Natural killer cell (primary cell): ENCODE measurements at regions not wholly inside any gene's neighbourhood (a gene's known extent, or its start where the extent isn't known, plus 50 kb on each side); places are given as distances from the start of the nearest gene placed in this dataset.

ENCODE experiments used
- ATAC-seq, 3 donors: fragments of 150-1000 bp in 2 of 3; fragments of 200-7000 bp in 1 of 3; cut with Tn5 transposase; 1 replicate in 1 of 3; 2 replicates in 2 of 3; pipeline ENCODE4 v1.10.0; 2021; ENCODE audit warnings: mild to moderate bottlenecking in 2 of 3, moderate library complexity in 2 of 3
- DNase-seq, 2 donors: peaks; one replicate each; pipeline versions ENCODE4 v3.0.0 to v3.0.0-alpha.2; 2013 to 2021; ENCODE audit warnings: mixed read lengths in 1 of 2
- H3K27ac ChIP-seq: one replicate; pipeline ENCODE4 v1.5.1; 2013; ENCODE audit warnings: mild to moderate bottlenecking, low read length
- H3K27me3 ChIP-seq: one replicate; pipeline ENCODE4 v1.6.1; 2013; ENCODE audit warnings: low read length; ENCODE audit not compliant: control insufficient read depth, insufficient read depth
- H3K36me3 ChIP-seq: one replicate; pipeline ENCODE4 v1.6.1; 2013; ENCODE audit warnings: low read length; ENCODE audit not compliant: control insufficient read depth, insufficient read depth
- H3K4me1 ChIP-seq: one replicate; pipeline ENCODE4 v1.6.1; 2013; ENCODE audit warnings: low read length; ENCODE audit not compliant: control insufficient read depth, insufficient read depth
- H3K4me3 ChIP-seq: one replicate; pipeline ENCODE4 v1.5.1; 2013; ENCODE audit warnings: low read length
- H3K9me3 ChIP-seq: one replicate; pipeline ENCODE4 v1.6.1; 2013; ENCODE audit warnings: low read length; ENCODE audit not compliant: control insufficient read depth, insufficient read depth
- H3K27ac Mint-ChIP-seq, 2 donors: one replicate each; pipeline ENCODE4 v1.8.0; 2022; ENCODE audit warnings: mild to moderate bottlenecking in 2 of 2, mixed read lengths in 2 of 2, moderate library complexity in 1 of 2
- H3K27me3 Mint-ChIP-seq, 2 donors: one replicate each; pipeline ENCODE4 v1.8.0; 2022; ENCODE audit warnings: low read depth in 2 of 2, mixed read lengths in 2 of 2
- H3K36me3 Mint-ChIP-seq: one replicate; pipeline ENCODE4 v1.8.0; 2022; ENCODE audit warnings: mixed read lengths
- H3K4me1 Mint-ChIP-seq, 2 donors: one replicate each; pipeline ENCODE4 v1.8.0; 2022; ENCODE audit warnings: mixed read lengths in 2 of 2
- H3K4me3 Mint-ChIP-seq: one replicate; pipeline ENCODE4 v1.8.0; 2022; ENCODE audit warnings: mild to moderate bottlenecking, moderate library complexity, mixed read lengths
- H3K9me3 Mint-ChIP-seq, 2 donors: one replicate each; pipeline ENCODE4 v1.8.0; 2022; ENCODE audit warnings: mixed read lengths in 2 of 2
- WGBS: methylation state at CpG from one replicate; pipeline ENCODE4 v1.1.7; 2013; ENCODE audit warnings: missing lambda C conversion rate; ENCODE audit not compliant: insufficient coverage; 5-methylcytosine and 5-hydroxymethylcytosine counted together
- intact Hi-C: fragments of 100-400 bp; cut with micrococcal nuclease; formaldehyde crosslinking; loops from one replicate; pipeline ENCODE4 v1.14.2; 2022
- TF ChIP-seq, protein P1 (sequence below): fragments of 200-600 bp; IDR thresholded peaks from one replicate; pipeline ENCODE4 v1.8.0; 2022; ENCODE audit warnings: antibody characterized with exemption

DNA sequence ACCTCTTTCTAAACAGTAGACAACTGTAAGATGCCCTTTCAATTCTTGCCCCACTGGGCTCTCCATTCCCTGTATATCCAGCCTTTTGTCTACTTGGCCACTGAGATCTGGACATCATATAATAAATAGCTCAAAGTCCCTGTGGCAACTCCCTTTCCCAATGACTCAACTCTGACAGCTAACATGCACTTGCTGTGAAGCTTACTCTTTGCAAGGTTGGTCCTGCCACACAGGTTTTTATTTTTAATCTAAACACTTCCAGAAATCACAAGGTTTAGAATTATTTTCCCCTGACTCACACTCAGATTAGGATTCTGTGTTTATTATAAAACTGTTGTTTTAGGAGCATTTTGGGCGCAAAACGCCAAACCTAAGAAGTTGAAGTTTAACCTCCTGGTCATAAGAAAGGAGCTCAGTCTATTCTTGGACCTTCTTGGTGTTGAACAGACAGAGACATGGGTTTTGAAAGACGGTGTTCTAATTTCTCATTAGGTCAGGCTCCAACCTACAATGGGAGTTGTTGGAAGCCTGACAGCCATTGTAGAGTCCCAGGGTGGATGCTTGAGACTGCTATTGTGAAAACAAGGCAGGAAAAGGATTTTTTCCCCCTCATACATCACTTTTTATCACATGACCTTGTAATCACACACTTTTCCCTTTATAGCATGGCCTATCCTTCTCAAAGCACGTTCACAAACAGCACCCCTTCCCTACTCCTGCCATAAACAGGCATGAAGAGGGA is 124.7 kb upstream of the SERPINE2 start:
- Mint-ChIP-seq H3K9me3 (no peaks in the 10 kb centered on the region), H3K27me3 (peaks cover 14 to 17% of the 10 kb centered on the region in 2 donors), H3K4me1 (no peaks in the 10 kb centered on the region), H3K27ac (no peak overlapping the region), H3K4me3 (no peak overlapping the region), H3K36me3 (no peaks in the 10 kb centered on the region)
- H3K36me3 ChIP-seq = no peaks in the 10 kb centered on the region
- DNase-seq (no peak), ATAC-seq (no peak)
- H3K4me3 ChIP-seq = no peak overlapping the region
- intact Hi-C loops = no loop called here
- TF ChIP-seq, protein P1, sequence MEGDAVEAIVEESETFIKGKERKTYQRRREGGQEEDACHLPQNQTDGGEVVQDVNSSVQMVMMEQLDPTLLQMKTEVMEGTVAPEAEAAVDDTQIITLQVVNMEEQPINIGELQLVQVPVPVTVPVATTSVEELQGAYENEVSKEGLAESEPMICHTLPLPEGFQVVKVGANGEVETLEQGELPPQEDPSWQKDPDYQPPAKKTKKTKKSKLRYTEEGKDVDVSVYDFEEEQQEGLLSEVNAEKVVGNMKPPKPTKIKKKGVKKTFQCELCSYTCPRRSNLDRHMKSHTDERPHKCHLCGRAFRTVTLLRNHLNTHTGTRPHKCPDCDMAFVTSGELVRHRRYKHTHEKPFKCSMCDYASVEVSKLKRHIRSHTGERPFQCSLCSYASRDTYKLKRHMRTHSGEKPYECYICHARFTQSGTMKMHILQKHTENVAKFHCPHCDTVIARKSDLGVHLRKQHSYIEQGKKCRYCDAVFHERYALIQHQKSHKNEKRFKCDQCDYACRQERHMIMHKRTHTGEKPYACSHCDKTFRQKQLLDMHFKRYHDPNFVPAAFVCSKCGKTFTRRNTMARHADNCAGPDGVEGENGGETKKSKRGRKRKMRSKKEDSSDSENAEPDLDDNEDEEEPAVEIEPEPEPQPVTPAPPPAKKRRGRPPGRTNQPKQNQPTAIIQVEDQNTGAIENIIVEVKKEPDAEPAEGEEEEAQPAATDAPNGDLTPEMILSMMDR = no peak
- no peaks in the 10 kb centered on the region for H3K27me3 ChIP-seq
- H3K27ac ChIP-seq = no peak overlapping the region
- no peaks in the 10 kb centered on the region for H3K4me1 ChIP-seq
- no peaks in the 10 kb centered on the region for H3K9me3 ChIP-seq
- WGBS = 90% methylated on average over 4 of the region's 4 CpGs

DNA sequence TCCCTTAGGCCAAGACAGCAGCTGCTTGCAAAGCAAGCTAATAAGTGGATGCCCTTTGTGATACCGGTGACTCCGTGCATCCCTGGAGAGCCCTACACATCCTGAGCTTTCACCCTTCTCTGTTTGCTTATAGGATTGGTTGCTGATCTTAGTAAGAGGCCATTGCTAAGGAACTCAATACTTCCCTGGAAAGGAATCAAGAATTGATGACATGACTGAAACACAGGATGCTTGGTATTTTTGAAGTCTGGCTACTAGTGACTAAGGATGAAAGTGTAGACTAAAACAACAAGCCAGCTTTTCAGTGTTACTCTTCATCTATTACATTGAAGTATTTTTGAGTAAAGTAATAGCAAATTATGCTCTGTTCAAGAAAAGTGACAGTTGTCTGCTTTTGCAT is 123.0 kb upstream of the SERPINE2 start:
- no peaks in the 10 kb centered on the region for H3K9me3 ChIP-seq
- Mint-ChIP-seq H3K27ac (no peak overlapping the region), H3K36me3 (no peaks in the 10 kb centered on the region), H3K9me3 (no peaks in the 10 kb centered on the region), H3K27me3 (peaks cover 16 to 23% of the 10 kb centered on the region in 2 donors), H3K4me1 (no peaks in the 10 kb centered on the region), H3K4me3 (no peak overlapping the region)
- H3K36me3 ChIP-seq = no peaks in the 10 kb centered on the region
- ATAC-seq (no peak), DNase-seq (no peak)
- H3K4me1 ChIP-seq = no peaks in the 10 kb centered on the region
- WGBS = 96% methylated on average over 2 of the region's 2 CpGs
- TF ChIP-seq, protein P1 = no peak
- H3K27me3 ChIP-seq = no peaks in the 10 kb centered on the region
- no peak overlapping the region for H3K27ac ChIP-seq
- intact Hi-C loops = no loop called here
- H3K4me3 ChIP-seq = no peak overlapping the region

DNA sequence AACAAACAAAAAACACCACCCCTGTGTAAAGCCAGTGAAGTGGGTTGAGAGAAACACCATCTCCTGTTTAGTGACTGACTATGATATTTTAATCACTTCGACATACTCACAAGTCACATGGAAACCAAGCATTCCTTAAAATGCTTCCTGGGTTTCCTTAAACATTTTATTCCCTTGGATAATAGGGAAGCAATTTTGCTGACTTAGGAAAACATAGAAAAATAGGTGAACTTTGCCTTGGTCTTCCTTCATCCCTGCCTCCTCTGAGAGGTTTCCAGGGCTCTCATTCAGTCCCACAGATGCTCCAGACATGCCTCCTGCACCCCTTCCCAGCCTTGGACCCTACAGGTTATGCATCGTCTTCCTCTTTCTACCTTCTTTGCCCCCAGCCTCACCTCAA is 122.6 kb upstream of the SERPINE2 start:
- ATAC-seq (no peak), DNase-seq (no peak)
- Histone ChIP-seq H3K9me3 (no peaks in the 10 kb centered on the region), H3K4me3 (no peak overlapping the region), H3K27ac (no peak overlapping the region), H3K36me3 (no peaks in the 10 kb centered on the region), H3K4me1 (no peaks in the 10 kb centered on the region), H3K27me3 (no peaks in the 10 kb centered on the region)
- Mint-ChIP-seq H3K27me3 (peaks cover 16 to 23% of the 10 kb centered on the region in 2 donors), H3K36me3 (no peaks in the 10 kb centered on the region), H3K9me3 (no peaks in the 10 kb centered on the region), H3K27ac (no peak overlapping the region), H3K4me3 (no peak overlapping the region), H3K4me1 (no peaks in the 10 kb centered on the region)
- intact Hi-C loops = no loop called here
- TF ChIP-seq, protein P1 = no peak
- 82% methylated on average over 1 of the region's 2 CpGs for WGBS

DNA sequence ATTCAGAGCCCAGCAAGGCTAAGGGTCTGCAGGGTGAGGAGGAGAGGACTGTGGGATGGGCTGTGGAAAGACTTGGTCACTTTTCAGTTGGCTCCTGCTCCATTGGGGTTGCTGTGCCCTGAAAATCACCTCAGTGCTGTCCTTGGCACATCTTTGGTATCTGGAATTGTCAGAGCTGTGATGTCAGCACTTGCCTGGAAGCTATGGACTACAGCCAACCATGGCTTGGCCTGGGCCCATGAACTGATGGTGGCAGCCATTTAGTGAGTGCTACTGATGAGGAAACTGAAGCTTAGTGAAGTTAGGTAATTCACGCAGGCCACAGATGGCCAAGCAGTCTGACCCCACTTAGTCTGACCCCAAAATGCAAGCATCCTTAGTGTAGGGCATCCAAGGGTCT is 121.8 kb upstream of the SERPINE2 start:
- Histone ChIP-seq H3K4me3 (no peak overlapping the region), H3K27me3 (no peaks in the 10 kb centered on the region), H3K9me3 (no peaks in the 10 kb centered on the region), H3K27ac (no peak overlapping the region), H3K4me1 (no peaks in the 10 kb centered on the region), H3K36me3 (no peaks in the 10 kb centered on the region)
- ATAC-seq (no peak), DNase-seq (no peak)
- WGBS = 100% methylated on average over 1 of the region's 1 CpG
- TF ChIP-seq, protein P1 = no peak
- Mint-ChIP-seq H3K4me1 (no peaks in the 10 kb centered on the region), H3K4me3 (no peak overlapping the region), H3K27ac (no peak overlapping the region), H3K27me3 (peaks cover 16 to 27% of the 10 kb centered on the region in 2 donors), H3K9me3 (no peaks in the 10 kb centered on the region), H3K36me3 (no peaks in the 10 kb centered on the region)
- intact Hi-C loops = no loop called here
